ENCODE measurements at regions not wholly inside any gene's neighbourhood (a gene's known extent, or its start where the extent isn't known, plus 50 kb on each side); places are given as distances from the start of the nearest gene placed in this dataset.

- no peak for DNase-seq (ENCODE audit: extremely low spot score)
- ChIA-PET POLR2A (no interaction called here), CTCF (no interaction called here)
- TF ChIP-seq ELF4 (IDR thresholded peaks at IDR 0.05) (no peak), NFRKB (IDR thresholded peaks at IDR 0.05) (no peak), FOXM1 (IDR thresholded peaks at IDR 0.05; ENCODE audit: borderline replicate concordance) (no peak), FOXA1 (IDR thresholded peaks at IDR 0.05) (no peak), ARNT (IDR thresholded peaks at IDR 0.05) (no peak), L3MBTL2 (conservative IDR thresholded peaks at IDR 0.05) (no peak), TARDBP (IDR thresholded peaks at IDR 0.05) (no peak), FOXK2 (IDR thresholded peaks at IDR 0.05) (no peak), CTBP1 (IDR thresholded peaks at IDR 0.05; ENCODE audit: borderline replicate concordance) (no peak), LEF1 (IDR thresholded peaks at IDR 0.05; ENCODE audit: borderline replicate concordance) (no peak), PKNOX1 (IDR thresholded peaks at IDR 0.05) (no peak)
These were observed 227.8 kb upstream of the MOCS1 start for GRCh38 chr6:40162074-40162473.

GRCh38 chr6:40160826-40161225 is 226.6 kb upstream of the MOCS1 start:
- TF ChIP-seq BHLHE40 (IDR thresholded peaks at IDR 0.05; ENCODE audit: borderline replicate concordance) (no peak), ELF4 (IDR thresholded peaks at IDR 0.05) (no peak), ZNF384 (IDR thresholded peaks at IDR 0.05) (no peak), PKNOX1 (IDR thresholded peaks at IDR 0.05) (no peak), FOXA1 (IDR thresholded peaks at IDR 0.05) (no peak), L3MBTL2 (conservative IDR thresholded peaks at IDR 0.05) (no peak)
- ChIA-PET POLR2A (no interaction called here), CTCF (no interaction called here)
- DNase-seq (ENCODE audit: extremely low spot score): no peak

- DNase-seq (ENCODE audit: extremely low spot score): no peak
- POLR2A ChIA-PET: no interaction called here
- CTCF ChIA-PET: no interaction called here
- TF ChIP-seq PKNOX1 (IDR thresholded peaks at IDR 0.05) (no peak), ZNF384 (IDR thresholded peaks at IDR 0.05) (no peak)
These were observed 225.6 kb upstream of the MOCS1 start for GRCh38 chr6:40159865-40160264.

- DNase-seq (ENCODE audit: extremely low spot score): no peak
- CTCF ChIA-PET: no interaction called here
- no peak for TF ChIP-seq LEF1 (IDR thresholded peaks at IDR 0.05; ENCODE audit: borderline replicate concordance)
- no peak for TF ChIP-seq PKNOX1 (IDR thresholded peaks at IDR 0.05)
- TF ChIP-seq SP1 (IDR thresholded peaks at IDR 0.05): no peak
- TF ChIP-seq FOXK2 (IDR thresholded peaks at IDR 0.05): no peak
- TF ChIP-seq ELF4 (IDR thresholded peaks at IDR 0.05): no peak
- TF ChIP-seq CTBP1 (IDR thresholded peaks at IDR 0.05; ENCODE audit: borderline replicate concordance): no peak
- no peak for TF ChIP-seq L3MBTL2 (conservative IDR thresholded peaks at IDR 0.05)
- TF ChIP-seq ZNF384 (IDR thresholded peaks at IDR 0.05): no peak
- TF ChIP-seq HDGF (IDR thresholded peaks at IDR 0.05; ENCODE audit: borderline replicate concordance): no peak
- TF ChIP-seq ARNT (IDR thresholded peaks at IDR 0.05): no peak
- no peak for TF ChIP-seq SUZ12 (IDR thresholded peaks at IDR 0.05)
- no peak for TF ChIP-seq FOXM1 (IDR thresholded peaks at IDR 0.05; ENCODE audit: borderline replicate concordance)
- TF ChIP-seq TARDBP (IDR thresholded peaks at IDR 0.05): no peak
- TF ChIP-seq NFRKB (IDR thresholded peaks at IDR 0.05): no peak
- POLR2A ChIA-PET: no interaction called here
These were observed 218.6 kb upstream of the MOCS1 start for GRCh38 chr6:40152701-40153436.

- DNase-seq (ENCODE audit: extremely low spot score): no peak
- CTCF ChIA-PET: no interaction called here
- TF ChIP-seq SUZ12 (IDR thresholded peaks at IDR 0.05): no peak
- no peak for TF ChIP-seq LEF1 (IDR thresholded peaks at IDR 0.05; ENCODE audit: borderline replicate concordance)
- TF ChIP-seq FOXM1 (IDR thresholded peaks at IDR 0.05; ENCODE audit: borderline replicate concordance): no peak
- TF ChIP-seq TARDBP (IDR thresholded peaks at IDR 0.05): no peak
- TF ChIP-seq ARNT (IDR thresholded peaks at IDR 0.05): no peak
- POLR2A ChIA-PET: no interaction called here
These were observed 217.9 kb upstream of the MOCS1 start for GRCh38 chr6:40152196-40152595.

- no peak for DNase-seq (ENCODE audit: extremely low spot score)
- ChIA-PET CTCF (interaction anchor here (0.6 kb wide), 1 partner anchor 761 kb away, joined by 4 read pairs; no protein-coding TSS in a partner anchor), POLR2A (no interaction called here)
- TF ChIP-seq LEF1 (IDR thresholded peaks at IDR 0.05; ENCODE audit: borderline replicate concordance) (no peak), NFRKB (IDR thresholded peaks at IDR 0.05) (no peak), FOXA1 (IDR thresholded peaks at IDR 0.05) (no peak), SUZ12 (IDR thresholded peaks at IDR 0.05) (no peak), BHLHE40 (IDR thresholded peaks at IDR 0.05; ENCODE audit: borderline replicate concordance) (no peak), TARDBP (IDR thresholded peaks at IDR 0.05) (no peak), CTBP1 (IDR thresholded peaks at IDR 0.05; ENCODE audit: borderline replicate concordance) (no peak), ELF4 (IDR thresholded peaks at IDR 0.05) (no peak), ZNF384 (IDR thresholded peaks at IDR 0.05) (no peak), FOXM1 (IDR thresholded peaks at IDR 0.05; ENCODE audit: borderline replicate concordance) (no peak), FOXK2 (IDR thresholded peaks at IDR 0.05) (no peak), L3MBTL2 (conservative IDR thresholded peaks at IDR 0.05) (no peak), SP1 (IDR thresholded peaks at IDR 0.05) (no peak), PKNOX1 (IDR thresholded peaks at IDR 0.05) (no peak)
These were observed 214.8 kb upstream of the MOCS1 start for GRCh38 chr6:40148882-40149573.
